T-helper 2 cell (primary cell): ENCODE measurements at regions not wholly inside any gene's neighbourhood (a gene's known extent, or its start where the extent isn't known, plus 50 kb on each side); places are given as distances from the start of the nearest gene placed in this dataset.
"Not testable (repeated sequence)": the region's sequence is repeated elsewhere in the genome, so short reads cannot be mapped to it uniquely, and the experiment has no call there.

Experiments
- DNase-seq, 5 experiments: peaks; one replicate each; pipeline versions ENCODE4 v3.0.0 to v3.0.0-alpha.2; 2012 to 2022

DNA sequence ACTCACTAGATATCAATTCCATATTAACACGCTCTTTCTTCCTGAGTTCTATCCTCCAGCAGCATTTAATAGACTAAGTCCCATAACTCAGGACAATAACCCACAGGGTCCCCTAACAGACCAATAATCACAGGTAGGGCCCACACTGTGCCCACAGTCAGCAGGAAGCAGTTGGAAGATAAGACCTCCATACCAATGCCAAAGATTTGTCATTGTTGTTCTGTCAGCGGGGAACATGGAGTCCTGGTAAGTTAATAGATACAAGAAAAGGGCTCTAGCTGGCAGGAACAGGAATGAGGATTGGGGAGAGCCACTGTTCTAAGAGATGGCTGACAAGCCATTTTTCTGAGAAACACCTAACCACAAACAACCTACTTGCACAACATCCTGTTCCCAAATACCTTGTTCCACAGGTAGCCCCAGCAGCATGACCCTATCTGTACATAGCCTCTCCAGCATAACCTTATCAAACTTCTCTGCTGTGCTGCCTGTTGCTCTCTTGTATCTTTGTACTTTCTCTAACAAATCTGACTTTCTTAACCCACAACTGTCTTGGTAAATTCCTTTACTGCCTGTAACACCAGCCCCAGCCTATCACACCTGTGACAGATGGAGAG lies 142.0 kb upstream of the KCNJ15 start:
- no peak for DNase-seq

DNA sequence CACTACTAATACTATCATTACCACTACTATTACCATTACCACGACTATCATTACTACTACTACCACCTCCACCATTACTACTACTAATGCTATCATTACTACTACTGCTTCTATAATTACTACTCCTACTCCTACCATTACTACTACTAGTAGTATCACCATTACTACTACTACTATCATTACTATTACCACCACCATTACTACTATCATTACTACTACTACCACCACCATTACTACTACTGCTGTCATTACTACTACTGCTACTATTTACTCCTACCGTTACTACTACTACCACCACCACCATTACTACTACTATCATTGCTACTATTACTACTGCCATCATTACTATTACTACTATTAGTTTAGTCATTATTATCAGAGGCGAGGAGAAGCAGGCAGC lies 140.9 kb upstream of the KCNJ15 start:
- DNase-seq = no peak

DNA sequence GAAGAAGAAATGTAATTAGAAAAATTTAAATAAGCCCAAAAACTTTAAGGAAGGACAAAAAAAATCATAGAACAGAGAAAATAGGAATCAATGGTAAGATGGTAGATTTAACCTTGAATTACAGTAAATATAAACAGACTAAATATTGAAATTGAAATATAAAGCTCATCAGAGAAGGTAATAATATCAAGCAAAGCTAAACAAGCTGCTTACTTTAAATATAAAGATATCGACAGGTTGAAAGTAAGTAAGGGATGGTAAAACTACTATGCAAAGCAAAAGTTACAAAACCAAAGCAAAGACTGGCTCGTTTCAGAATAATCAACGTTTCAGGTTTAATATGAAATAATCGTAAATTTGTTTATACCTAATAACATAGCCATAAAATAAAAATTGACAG lies 137.0 kb upstream of the KCNJ15 start:
- no peak for DNase-seq

DNA sequence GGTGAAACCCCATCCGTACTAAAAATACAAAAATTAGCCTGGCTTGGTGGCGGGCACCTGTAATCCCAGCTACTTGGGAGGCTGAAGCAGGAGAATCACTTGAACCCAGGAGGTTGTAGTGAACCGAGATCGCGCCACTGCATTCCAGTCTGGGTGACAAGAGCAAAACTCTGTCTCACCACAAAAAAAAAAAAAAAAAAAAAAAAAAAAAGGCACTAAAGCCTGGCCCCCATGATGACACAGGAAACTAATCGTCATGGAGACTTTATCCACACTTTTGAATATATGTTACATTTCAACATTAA lies 136.2 kb upstream of the KCNJ15 start:
- DNase-seq = not testable (repeated sequence)

DNA sequence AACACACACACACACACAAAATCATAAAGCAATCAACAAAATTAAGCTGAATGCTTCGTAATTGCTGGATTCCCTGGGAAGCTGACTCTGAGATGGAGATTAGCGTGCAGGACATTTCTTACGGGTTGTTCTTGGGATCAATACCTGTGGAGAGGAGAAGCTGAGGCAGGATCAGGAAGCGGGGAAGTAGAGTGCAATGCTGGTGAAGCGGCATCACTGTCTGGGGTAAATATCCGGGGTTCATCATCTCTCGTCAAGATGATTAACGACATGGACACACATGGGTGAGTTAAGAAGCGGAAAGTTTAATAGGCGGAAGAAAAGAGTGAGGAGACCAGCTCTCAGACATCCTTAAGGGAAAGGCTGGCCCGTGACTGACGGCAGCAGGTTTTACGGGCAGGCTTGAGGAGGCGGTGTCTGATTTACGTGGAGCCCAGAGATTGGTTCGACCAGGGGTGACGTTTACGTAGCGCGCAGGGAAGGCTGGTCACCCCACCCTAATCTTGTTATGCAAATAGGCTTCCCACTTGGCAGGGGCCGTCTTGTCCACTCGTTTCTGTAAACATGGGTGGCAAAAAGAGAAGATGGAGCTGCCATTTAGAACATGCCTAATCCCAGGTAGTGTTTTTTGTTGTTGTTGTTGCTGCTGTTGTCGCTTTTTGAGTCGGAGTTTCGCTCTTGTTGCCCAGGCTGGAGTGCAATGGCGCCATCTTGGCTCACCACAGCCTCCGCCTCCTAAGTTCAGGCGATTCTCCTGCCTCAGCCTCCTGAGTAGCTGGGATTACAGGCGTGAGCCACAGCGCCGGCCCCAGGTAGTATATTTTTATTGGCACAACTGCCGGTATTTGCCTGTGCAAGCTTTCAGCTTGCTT lies 135.6 kb upstream of the KCNJ15 start:
- no peak for DNase-seq

DNA sequence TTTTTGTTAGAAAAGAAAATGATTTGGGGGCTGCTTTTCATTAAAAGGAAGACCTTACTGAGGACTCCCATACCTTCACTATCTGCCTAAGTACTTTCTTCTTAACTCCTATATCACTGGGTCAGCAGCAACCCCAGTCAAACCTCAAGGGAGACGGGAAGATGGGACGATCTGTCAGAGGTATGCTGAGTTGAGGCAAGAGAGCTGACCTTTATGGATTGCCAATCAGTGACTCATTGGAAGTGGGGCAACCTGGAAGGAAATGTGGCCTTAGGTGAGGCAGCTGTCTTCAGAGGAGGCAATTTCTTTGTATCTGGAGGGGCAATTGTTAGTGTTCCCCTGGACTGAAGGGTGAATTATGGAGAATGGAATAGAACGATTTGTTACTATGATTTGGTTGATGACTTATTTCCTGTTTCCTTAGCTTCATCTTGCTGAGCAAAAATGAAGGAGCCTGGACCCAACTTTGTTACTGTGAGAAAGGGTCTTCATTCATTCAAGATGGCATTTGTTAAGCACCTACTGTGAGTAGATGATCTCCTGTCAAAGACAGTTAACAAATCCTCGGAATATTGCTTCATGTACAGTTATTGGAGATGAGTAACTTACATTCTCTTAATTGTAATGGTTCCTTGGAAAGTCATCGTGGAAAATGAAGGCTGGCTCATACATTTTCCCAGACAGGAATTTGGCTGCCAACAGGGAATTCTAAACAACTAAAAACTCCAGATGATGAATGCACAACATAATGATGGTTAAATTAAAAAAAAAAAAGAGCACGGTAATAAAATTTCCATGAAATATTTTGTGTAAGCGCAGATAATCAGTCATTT lies 134.7 kb upstream of the KCNJ15 start:
- no peak for DNase-seq

DNA sequence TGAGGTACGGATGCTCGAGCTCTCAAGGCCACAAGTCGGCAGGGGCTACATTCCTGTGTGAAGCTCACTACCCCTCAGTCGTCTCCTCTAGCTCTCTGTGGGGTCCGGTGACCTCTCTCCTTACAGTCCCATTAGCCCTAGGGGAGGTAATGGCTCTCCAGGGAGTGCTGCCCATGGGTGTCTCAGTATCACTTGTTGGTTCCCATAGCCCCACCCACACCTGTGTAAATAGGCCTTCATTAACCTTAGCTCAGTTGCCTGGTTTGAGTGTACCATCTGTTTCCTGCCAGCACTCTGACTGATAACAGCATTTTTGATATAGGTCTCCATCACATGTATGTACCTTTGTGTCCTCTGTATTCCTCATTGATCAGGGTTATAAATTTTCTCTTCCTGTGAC lies 133.2 kb upstream of the KCNJ15 start:
- no peak for DNase-seq

DNA sequence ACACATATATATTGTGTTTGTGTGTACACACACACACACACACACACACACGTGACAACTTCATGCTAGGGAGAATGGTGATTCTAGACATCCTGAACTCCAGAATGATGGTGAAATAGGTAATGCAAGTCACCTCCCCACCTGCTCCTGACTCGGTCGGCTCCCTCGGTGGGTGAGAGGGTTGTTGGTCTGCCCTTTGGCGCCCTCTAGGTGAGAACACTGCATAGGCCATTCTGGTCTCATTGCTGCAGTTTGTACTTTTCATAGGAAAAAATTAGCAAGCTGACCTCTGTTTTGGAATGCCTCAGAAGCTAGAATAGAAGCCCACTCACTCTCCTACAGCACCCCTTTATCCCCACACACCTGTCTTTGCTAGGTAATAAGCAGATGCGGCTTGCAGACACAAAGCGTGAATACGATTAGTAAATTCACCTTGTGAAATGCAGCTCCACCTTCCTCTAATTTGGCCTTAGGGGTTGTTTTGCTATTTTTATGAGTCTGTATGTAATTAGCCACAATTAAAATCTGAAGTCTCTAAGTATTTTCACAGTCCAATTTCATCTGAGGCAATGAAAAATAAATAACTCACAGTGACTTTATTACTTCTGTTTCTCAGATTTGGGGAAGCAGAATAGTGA lies 130.0 kb upstream of the KCNJ15 start:
- peak in 2 of 5 experiments; percentile 21 to 47 for DNase-seq

DNA sequence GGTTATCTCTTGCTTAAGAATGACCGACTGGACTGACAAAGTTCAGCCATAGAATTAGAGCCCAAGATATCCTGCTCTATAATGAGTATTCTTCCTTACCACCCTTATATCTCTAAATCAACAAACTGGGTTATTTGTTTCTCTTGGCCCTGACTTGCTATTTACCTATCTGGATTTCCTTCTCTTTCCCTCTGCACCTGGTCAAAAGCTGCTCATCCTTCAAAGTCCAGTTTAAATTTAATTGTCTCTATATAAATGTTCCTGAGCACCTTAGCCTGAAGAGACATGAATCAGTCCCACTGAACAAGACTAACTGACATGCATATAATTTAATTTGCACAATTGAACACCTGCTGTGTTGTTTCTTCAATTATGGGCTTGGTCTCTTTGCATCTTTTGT lies 127.1 kb upstream of the KCNJ15 start:
- DNase-seq = no peak

DNA sequence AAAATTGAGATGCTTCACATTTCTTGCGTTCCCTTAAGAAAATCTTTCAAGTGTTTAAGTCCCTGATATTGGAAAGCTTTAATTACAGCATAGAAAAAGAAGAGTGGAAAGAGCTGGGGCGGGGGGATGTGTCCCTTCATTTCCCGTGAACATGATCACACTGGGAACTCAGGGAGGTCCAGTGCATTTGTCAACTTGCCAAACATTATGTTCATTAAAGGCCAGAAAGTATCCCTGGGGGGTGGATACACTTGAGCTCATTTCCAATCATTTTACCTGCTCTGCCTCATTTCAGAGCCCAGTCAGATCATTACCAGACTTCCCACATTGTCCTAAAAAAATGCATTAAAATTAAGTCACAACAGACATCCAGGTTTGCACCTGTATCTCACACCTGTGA lies 123.6 kb upstream of the KCNJ15 start:
- DNase-seq = no peak

DNA sequence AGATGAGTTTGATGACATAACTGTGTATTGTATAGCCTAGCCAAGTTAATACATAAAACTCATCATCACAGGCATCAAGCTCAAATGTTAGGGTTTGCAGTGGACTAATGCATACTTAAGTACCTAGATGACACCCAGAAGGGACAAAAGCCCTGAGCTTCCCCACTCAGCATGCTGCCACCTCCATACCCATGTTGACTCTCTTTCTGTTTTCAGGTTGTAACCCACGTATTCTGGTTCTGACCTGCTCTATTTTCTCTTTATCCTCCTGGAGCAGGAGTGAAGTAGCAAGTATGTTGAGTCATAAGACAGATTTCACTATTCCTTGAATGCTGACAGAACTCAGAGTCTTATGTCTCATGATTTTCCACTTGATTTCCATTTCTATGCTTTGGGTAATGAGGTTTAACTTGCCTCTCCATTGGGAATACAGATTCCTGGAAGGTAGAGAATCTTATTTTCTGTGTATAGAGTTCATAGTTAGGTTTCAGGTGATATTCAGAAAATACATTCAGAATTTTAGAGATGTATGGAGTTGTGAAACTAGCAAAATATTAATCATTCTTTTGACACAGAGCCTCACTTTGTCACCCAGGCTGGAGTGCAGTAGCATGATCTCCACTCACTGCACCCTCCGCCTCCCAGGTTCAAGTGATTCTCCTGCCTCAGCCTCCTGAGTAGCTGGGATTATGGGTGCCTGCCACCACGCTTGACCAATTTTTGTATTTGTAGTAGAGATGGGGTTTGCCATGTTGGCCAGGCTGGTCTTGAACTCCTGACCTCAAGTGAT lies 122.5 kb upstream of the KCNJ15 start:
- no peak for DNase-seq

DNA sequence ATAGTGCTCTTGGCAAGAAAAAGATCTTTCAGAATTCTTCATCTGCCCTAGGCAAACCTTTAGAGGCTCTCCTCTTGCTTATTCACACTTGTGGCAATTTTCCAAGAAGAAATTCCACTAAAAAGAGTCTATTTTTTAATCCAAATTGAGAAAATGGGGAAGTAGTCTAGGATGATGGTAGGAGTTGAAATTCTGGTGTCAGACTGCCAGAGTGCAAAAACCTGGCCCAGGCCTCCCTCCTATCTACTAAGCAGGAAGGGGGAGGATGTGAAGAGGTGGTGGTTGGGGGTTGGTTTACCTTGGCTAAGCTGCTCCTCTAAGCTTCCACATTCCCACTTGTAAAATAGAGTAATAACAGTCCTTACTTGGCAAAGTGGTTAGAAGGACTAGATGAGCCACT lies 120.6 kb upstream of the KCNJ15 start:
- DNase-seq = no peak

DNA sequence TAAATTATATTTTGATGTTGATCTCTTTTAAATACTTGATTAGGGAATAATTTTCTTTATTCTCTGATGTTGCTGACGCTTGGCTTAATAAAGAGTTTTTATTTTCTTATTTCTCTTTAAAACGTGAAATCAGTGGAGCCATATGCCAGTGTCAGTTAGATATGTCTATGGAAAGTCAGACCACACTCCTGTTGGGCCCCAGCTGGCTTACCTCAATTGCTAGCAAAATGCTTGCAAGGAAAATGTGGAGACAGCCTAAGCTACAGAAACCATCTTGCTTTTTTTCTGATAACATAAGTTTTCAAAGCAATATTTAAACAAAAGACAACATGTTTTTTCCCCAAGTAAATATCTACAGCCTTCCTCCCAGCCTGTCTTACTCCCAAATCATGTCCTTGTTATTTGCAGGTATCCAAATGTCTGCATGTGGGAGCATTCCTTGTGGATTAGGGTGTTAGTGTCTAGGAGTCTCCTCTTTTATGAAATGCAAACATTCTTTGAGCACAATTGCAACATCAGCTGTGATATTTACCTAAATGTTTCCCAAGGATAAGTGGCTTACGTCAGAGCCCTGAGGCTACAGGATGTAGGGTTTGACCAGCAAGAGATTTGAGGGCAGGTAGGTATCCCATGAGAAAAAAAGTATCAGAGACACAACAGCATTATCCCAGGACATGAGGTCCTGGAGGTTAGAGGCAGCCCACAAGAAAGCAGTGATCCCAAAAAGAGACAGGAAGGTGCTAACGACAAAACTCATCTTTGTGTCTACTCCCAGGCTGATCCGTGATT lies 117.2 kb upstream of the KCNJ15 start:
- DNase-seq = no peak

DNA sequence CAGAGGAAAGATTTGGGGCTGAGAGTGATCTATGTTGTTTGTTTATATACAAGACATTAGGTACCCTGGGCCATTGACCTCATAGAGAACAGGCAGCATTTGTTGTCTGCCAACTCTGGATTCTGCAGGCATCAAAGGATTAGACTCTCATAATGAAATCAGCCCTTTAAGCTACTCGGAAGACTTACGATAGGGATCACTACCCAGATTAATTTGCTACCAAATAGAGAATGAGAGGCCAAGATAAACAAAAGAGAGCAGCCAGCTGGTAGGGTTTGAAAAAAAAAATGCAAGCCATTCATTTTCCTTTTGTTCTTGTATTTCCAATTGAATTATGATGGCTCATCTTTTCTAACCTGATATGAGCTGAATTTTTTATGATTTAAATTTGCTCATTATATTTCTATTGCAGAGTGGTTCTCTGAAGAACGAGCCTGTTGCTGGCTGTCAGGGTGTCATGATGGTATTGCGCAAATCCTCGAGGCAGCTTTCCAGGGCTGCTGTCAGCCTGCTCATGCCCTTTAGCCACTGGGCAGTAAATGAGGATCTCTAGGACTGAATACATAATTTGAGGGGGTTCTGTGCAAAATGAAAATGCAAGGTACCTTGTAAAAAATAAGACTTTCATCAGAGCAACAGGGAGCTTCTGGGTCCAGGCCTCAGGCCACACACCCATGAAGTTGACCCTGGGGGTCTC lies 116.4 kb upstream of the KCNJ15 start:
- no peak for DNase-seq

DNA sequence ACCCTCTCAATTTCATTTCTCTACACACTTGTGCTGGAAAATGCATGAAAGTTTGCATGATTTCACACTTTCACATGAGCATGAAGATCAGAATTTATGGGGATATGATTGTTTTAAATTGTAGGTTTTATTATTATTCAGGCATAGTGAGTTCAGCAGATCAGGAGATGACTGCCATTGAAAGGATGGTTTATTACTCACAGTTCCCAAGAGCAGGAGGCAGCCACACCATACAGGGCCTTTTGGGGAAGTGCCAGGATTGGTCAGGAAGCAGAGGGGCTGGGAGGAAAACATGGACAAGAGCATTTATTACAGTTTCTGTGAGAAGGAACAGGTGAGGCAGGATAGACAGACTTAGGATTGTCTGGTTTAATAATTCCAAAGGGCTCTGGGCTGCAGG lies 114.6 kb upstream of the KCNJ15 start:
- no peak for DNase-seq

DNA sequence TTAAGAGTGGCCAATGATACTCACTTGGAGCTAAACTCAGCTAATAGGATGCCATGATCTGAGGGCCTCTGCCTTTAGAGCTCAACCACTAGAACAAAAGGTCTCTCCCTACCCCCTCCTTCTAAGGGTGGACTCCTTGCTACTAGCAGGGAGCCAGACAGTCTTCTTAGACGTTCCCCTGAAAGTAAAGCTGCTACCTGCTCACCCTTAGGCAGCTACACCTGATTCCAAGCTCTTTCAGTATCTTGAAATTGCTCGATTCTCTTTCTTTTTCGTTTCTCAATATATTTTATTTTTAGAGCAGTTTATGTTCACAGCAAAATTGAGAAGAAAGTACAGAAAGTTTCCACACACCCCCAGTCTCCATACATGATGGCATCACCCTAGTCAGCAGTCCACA lies 112.6 kb upstream of the KCNJ15 start:
- DNase-seq = no peak

DNA sequence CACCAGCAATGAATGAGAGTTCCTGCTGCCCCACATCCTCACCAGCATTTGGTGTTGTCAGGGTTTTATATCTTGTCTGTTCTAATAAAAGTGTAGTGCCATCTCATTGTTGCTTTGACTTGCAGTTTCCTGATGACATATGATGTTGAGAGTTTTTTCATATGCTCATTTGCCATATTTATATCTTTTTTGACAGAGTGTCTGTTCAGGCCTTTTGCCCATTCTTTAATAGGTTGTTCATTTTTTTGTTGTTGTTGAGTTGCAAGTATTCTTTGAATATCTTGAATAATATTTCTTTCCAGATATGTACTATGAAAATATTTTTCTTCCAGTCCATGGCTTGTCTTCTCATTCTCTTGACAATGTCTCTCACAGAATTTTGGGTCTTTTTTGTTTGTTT lies 111.7 kb upstream of the KCNJ15 start:
- DNase-seq = no peak

DNA sequence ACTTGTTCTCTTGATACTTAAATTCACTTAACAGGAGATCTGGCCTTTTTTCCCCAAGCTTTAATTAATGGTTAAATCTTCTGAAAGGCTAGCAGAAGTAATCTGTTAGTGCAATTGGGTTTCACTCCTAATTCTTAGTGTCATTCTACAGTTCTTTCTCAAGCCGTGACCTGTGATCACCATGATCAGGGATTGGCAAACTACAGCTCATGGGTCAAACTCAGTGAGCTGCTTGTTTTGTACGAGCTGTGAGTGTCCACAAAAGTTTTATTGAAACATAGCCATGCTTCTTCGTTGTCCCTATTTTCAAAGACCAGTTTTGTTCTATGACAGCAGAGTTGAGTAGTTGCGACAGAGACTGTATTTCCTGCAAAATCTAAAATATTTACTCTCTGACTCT lies 109.4 kb upstream of the KCNJ15 start:
- no peak for DNase-seq

DNA sequence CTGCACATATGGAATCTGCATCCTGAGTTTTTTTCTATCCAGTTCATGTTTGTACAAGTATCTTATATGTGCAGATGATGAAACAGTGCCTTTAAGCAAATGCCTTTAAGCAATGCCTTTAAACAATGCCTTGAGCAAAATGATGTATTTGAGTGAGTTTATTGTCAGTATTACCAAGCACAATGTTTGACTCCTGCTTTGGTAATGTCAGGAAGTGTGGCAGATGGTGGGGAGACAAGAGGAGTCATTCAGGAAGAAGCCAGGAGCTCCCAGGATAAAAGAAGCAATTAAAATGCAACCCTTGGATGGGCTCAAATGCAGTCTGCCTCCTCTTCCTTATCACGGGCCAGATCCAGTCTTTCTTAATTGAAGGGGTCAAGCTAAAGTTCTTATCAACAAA lies 108.7 kb upstream of the KCNJ15 start:
- DNase-seq = no peak

DNA sequence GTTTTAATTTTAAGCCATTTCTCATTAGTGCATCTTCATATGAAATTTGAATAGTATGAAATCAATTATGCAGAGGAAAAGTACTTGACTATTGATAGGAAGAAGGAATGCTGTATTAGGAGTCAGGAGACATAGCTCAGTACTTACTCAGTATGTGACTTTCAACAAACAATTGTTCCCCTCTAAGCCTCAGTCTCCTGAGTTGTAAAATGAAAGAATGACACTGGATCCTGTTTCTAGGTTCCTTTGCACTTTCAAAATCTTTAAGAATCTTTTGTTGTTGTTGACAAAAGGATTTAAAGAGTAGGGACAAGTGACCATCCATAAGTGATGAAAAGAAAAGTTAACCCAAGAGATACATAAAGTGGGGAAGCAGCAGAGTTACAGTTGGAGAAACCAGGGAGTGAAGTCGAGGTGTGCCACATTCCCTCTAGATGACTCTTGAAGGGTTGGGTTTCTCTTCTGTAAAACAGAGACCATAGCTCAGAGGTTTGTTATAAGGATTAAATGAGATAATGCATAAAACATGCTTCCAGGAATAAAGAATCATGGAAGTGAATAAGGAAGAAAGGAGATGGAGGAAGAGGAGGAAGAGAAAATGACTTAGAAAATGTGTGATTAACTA lies 105.7 kb upstream of the KCNJ15 start:
- no peak for DNase-seq

DNA sequence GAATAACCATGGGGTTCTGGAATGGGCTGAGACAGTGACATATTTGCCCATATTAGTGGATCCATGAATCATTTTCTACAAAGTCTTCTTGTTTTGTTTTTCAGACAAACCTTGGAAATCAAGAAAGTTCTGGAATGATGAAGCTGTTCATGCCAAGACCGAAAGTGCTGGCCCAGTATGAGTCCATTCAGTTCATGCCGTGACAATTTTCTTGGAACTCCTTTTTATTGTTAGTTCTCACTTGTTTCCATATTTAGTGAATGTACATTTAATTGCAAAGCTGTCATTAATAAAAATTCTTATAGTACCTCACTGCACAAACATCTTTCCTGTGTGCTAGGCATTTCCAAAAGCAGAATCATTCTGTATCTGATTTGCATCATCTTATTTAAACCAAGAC lies 100.6 kb upstream of the KCNJ15 start:
- no peak for DNase-seq
